ENCODE measurements at regions not wholly inside any gene's neighbourhood (a gene's known extent, or its start where the extent isn't known, plus 50 kb on each side); places are given as distances from the start of the nearest gene placed in this dataset.
A peak's percentile ranks its signal among the peaks of the same experiment; 100 is the strongest.

- no peak for DNase-seq
- Histone ChIP-seq H3K27me3 (no peaks in the 10 kb centered on the region), H3K36me3 (no peaks in the 10 kb centered on the region), H3K4me1 (no peaks in the 10 kb centered on the region), H3K4me3 (no peak overlapping the region), H3K9me3 (no peaks in the 10 kb centered on the region), H3K27ac (no peak overlapping the region)
- TF ChIP-seq EP300 (IDR thresholded peaks at IDR 0.05; ENCODE audit: low read depth) (no peak), POLR2A (IDR thresholded peaks at IDR 0.05) (no peak), POLR2AphosphoS5 (IDR thresholded peaks at IDR 0.05) (no peak)
- TF ChIP-seq, protein P1, sequence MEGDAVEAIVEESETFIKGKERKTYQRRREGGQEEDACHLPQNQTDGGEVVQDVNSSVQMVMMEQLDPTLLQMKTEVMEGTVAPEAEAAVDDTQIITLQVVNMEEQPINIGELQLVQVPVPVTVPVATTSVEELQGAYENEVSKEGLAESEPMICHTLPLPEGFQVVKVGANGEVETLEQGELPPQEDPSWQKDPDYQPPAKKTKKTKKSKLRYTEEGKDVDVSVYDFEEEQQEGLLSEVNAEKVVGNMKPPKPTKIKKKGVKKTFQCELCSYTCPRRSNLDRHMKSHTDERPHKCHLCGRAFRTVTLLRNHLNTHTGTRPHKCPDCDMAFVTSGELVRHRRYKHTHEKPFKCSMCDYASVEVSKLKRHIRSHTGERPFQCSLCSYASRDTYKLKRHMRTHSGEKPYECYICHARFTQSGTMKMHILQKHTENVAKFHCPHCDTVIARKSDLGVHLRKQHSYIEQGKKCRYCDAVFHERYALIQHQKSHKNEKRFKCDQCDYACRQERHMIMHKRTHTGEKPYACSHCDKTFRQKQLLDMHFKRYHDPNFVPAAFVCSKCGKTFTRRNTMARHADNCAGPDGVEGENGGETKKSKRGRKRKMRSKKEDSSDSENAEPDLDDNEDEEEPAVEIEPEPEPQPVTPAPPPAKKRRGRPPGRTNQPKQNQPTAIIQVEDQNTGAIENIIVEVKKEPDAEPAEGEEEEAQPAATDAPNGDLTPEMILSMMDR (IDR thresholded peaks at IDR 0.05): no peak
- in situ Hi-C loops (cut with MboI; ENCODE audit: low pct_ligation_motif_present in 1 of 4, low pct_unique_long_range_greater_than_20kb in 1 of 4, low sequenced_read_pairs in 3 of 4): no loop called here
- intact Hi-C loops (cut with DNase I; ENCODE audit: low total_unique reads): no loop called here
Observed at GRCh38 chrX:117752745-117753144, 363.9 kb downstream of the KLHL13 start.

GRCh38 chrX:117751155-117751554, 365.5 kb downstream of the KLHL13 start:
- Histone ChIP-seq H3K27me3 (no peaks in the 10 kb centered on the region), H3K4me1 (no peaks in the 10 kb centered on the region), H3K36me3 (no peaks in the 10 kb centered on the region), H3K9me3 (no peaks in the 10 kb centered on the region), H3K4me3 (no peak overlapping the region), H3K27ac (no peak overlapping the region)
- in situ Hi-C loops (cut with MboI; ENCODE audit: low pct_ligation_motif_present in 1 of 4, low pct_unique_long_range_greater_than_20kb in 1 of 4, low sequenced_read_pairs in 3 of 4): no loop called here
- no peak for DNase-seq
- intact Hi-C loops (cut with DNase I; ENCODE audit: low total_unique reads): no loop called here
- TF ChIP-seq POLR2AphosphoS5 (IDR thresholded peaks at IDR 0.05) (no peak), EP300 (IDR thresholded peaks at IDR 0.05; ENCODE audit: low read depth) (no peak), POLR2A (IDR thresholded peaks at IDR 0.05) (no peak)
- TF ChIP-seq, protein P1 (IDR thresholded peaks at IDR 0.05): no peak
- WGBS, 2 donors (ENCODE audit: low coverage in 1 of 2): 20 to 37% methylated on average over 1 to 2 of the region's 2 CpGs

GRCh38 chrX:117744958-117745357, 371.7 kb downstream of the KLHL13 start:
- Histone ChIP-seq H3K27me3 (no peaks in the 10 kb centered on the region), H3K4me1 (no peaks in the 10 kb centered on the region), H3K9me3 (no peaks in the 10 kb centered on the region), H3K27ac (no peak overlapping the region), H3K4me3 (no peak overlapping the region), H3K36me3 (no peaks in the 10 kb centered on the region)
- TF ChIP-seq POLR2AphosphoS5 (IDR thresholded peaks at IDR 0.05): no peak
- TF ChIP-seq, protein P1 (IDR thresholded peaks at IDR 0.05): no peak
- no peak for TF ChIP-seq POLR2A (IDR thresholded peaks at IDR 0.05)
- no peak for TF ChIP-seq EP300 (IDR thresholded peaks at IDR 0.05; ENCODE audit: low read depth)
- intact Hi-C loops (cut with DNase I; ENCODE audit: low total_unique reads) (no loop called here), in situ Hi-C loops (cut with MboI; ENCODE audit: low pct_ligation_motif_present in 1 of 4, low pct_unique_long_range_greater_than_20kb in 1 of 4, low sequenced_read_pairs in 3 of 4) (no loop called here)
- no peak for DNase-seq

GRCh38 chrX:117743469-117744251, 372.9 kb downstream of the KLHL13 start:
- Histone ChIP-seq H3K27me3 (no peaks in the 10 kb centered on the region), H3K36me3 (no peaks in the 10 kb centered on the region), H3K4me3 (no peak overlapping the region), H3K27ac (no peak overlapping the region), H3K4me1 (no peaks in the 10 kb centered on the region), H3K9me3 (no peaks in the 10 kb centered on the region)
- intact Hi-C loops (cut with DNase I; ENCODE audit: low total_unique reads) (no loop called here), in situ Hi-C loops (cut with MboI; ENCODE audit: low pct_ligation_motif_present in 1 of 4, low pct_unique_long_range_greater_than_20kb in 1 of 4, low sequenced_read_pairs in 3 of 4) (no loop called here)
- TF ChIP-seq POLR2A (IDR thresholded peaks at IDR 0.05) (no peak), EP300 (IDR thresholded peaks at IDR 0.05; ENCODE audit: low read depth) (no peak)
- TF ChIP-seq, protein P1 (IDR thresholded peaks at IDR 0.05): peak in 4 of 5 experiments; percentile 19 to 37 (median 27)
- DNase-seq: peak; percentile 9
- 68% methylated on average over 3 of the region's 3 CpGs; no CpG with 5 or more reads in 1 of the 2 donors for WGBS, 2 donors (ENCODE audit: low coverage in 1 of 2)
